HG02642 (cell line): ENCODE measurements at regions not wholly inside any gene's neighbourhood (a gene's known extent, or its start where the extent isn't known, plus 50 kb on each side); places are given as distances from the start of the nearest gene placed in this dataset.
"Not testable (repeated sequence)": the region's sequence is repeated elsewhere in the genome, so short reads cannot be mapped to it uniquely, and the experiment has no call there.

Experiments
- ATAC-seq: cut with Tn5 transposase; IDR thresholded peaks from one replicate; pipeline ENCODE4 v1.9.1; 2021; ENCODE audit warnings: mild to moderate bottlenecking; ENCODE audit not compliant: unreplicated experiment, poor library complexity

GRCh38 chr4:15162465-15163283, 160.4 kb downstream of the CPEB2 start:
- no peak for ATAC-seq

GRCh38 chr4:15163284-15163645, 161.0 kb downstream of the CPEB2 start:
- no peak for ATAC-seq

GRCh38 chr4:15164571-15164970, 162.3 kb downstream of the CPEB2 start:
- ATAC-seq, result no peak

GRCh38 chr4:15167743-15168142, 165.5 kb downstream of the CPEB2 start:
- ATAC-seq, result no peak

- ATAC-seq, result no peak
These were observed 166.5 kb downstream of the CPEB2 start for GRCh38 chr4:15168759-15169158.

- ATAC-seq, result no peak
These were observed 169.4 kb downstream of the CPEB2 start for GRCh38 chr4:15171725-15172124.

GRCh38 chr4:15173251-15173650, 171.0 kb downstream of the CPEB2 start:
- ATAC-seq, result no peak

- ATAC-seq, result not testable (repeated sequence)
These were observed 171.9 kb downstream of the CPEB2 start for GRCh38 chr4:15174168-15174567.

- not testable (repeated sequence) for ATAC-seq
These were observed 177.6 kb downstream of the CPEB2 start for GRCh38 chr4:15179842-15180241.

- ATAC-seq, result no peak
These were observed 180.4 kb downstream of the CPEB2 start for GRCh38 chr4:15182600-15183220.

GRCh38 chr4:15186149-15186548, 183.9 kb downstream of the CPEB2 start:
- ATAC-seq, result no peak

GRCh38 chr4:15186806-15187205, 184.5 kb downstream of the CPEB2 start:
- no peak for ATAC-seq

- ATAC-seq, result no peak
These were observed 186.6 kb downstream of the CPEB2 start for GRCh38 chr4:15188605-15189539.

- no peak for ATAC-seq
These were observed 192.2 kb downstream of the CPEB2 start for GRCh38 chr4:15194520-15194919.

GRCh38 chr4:15197005-15197404, 194.7 kb downstream of the CPEB2 start:
- no peak for ATAC-seq

GRCh38 chr4:15198070-15198727, 195.9 kb downstream of the CPEB2 start:
- no peak for ATAC-seq

- ATAC-seq, result no peak
These were observed 199.5 kb downstream of the CPEB2 start for GRCh38 chr4:15201782-15202181.

- no peak for ATAC-seq
These were observed 200.2 kb downstream of the CPEB2 start for GRCh38 chr4:15202481-15202880.

GRCh38 chr4:15206526-15206925, 204.2 kb downstream of the CPEB2 start:
- ATAC-seq, result not testable (repeated sequence)

GRCh38 chr4:15213302-15213970, 211.2 kb downstream of the CPEB2 start:
- ATAC-seq, result no peak
